ENCODE measurements at regions not wholly inside any gene's neighbourhood (a gene's known extent, or its start where the extent isn't known, plus 50 kb on each side); places are given as distances from the start of the nearest gene placed in this dataset.

GRCh38 chr15:39486621-39487457 is 94.0 kb upstream of the THBS1 start:
- in situ Hi-C loops (cut with HindIII; ENCODE audit: low pct_unique_long_range_greater_than_20kb, low sequenced_read_pairs) = no loop called here

DNA sequence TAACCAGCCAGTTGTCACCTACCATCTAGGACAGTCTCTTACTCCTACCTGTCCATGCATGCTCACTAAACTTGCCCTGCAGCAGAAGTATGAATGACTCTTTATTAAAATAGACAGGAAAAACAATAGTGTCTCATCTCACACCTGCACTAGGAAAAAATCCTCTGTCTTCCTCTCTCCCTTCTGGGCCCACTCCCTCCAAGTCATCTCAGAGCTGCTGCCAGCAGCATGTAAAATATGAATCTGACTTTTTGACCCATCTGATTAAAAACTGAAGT is 93.5 kb upstream of the THBS1 start:
- no peak for DNase-seq (ENCODE audit: low read depth)
- in situ Hi-C loops (cut with HindIII; ENCODE audit: low pct_unique_long_range_greater_than_20kb, low sequenced_read_pairs) = no loop called here

More at GRCh38 chr15:39486621-39487457, 94.0 kb upstream of the THBS1 start:
- DNase-seq (ENCODE audit: low read depth) = no peak

DNA sequence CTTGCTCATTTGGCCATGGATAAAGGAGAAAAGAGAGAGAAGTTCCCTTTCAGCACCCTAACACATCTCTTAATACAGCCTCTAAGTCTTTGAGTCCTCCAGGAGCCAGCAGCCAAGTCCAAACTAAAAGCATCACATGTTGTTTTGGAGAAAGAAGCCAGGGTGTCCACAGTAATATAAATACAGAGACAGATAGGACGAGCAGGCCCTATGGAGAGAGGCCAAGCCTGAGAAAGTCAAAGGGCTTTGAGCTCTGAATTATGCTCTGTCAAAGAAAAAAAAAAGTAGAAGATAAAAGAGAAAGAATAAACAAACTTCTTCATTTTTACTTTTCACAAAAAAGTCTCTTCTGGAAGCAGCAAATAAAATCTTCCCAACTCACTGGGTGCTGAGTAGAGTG is 92.4 kb upstream of the THBS1 start:
- in situ Hi-C loops (cut with HindIII; ENCODE audit: low pct_unique_long_range_greater_than_20kb, low sequenced_read_pairs) = no loop called here
- no peak for DNase-seq (ENCODE audit: low read depth)

GRCh38 chr15:39488961-39489360 is 91.9 kb upstream of the THBS1 start:
- DNase-seq (ENCODE audit: low read depth) = no peak
- in situ Hi-C loops (cut with HindIII; ENCODE audit: low pct_unique_long_range_greater_than_20kb, low sequenced_read_pairs) = no loop called here

DNA sequence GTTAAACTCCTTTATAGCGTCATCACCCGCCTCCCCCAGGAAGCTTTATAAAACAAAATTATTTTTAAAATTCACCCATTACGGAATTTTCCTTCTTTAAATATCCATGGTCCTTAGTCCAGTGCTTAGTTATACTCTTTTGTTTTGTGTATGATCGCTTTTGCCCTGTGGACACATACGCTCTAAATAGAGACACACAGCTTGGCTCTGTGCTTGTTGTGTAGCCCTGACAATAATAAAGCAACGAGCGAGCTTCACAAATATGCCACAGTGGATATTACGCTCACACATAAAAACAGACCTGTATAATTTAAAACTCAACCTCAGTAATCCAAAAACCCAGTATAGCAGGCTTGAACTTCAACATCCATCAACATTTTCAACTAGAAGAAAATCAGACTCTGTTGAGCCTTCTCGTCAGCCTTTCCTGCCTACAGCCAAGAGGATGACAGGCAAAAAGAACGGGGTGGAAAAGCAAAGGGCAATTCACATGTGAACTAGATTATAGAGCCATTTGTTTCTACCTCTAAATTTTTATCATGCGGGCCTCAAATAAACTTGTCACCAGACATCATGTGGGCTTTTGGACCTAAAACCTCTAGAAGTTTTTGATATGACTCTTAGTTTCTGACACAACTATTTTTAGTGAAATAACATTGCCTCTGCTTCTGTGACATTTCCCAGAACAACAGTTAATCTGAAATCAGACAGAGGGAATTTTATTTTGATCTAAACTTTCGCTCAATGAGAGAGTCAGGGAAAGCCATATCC is 89.6 kb upstream of the THBS1 start:
- in situ Hi-C loops (cut with HindIII; ENCODE audit: low pct_unique_long_range_greater_than_20kb, low sequenced_read_pairs) = no loop called here
- no peak for DNase-seq (ENCODE audit: low read depth)

- in situ Hi-C loops (cut with HindIII; ENCODE audit: low pct_unique_long_range_greater_than_20kb, low sequenced_read_pairs) = no loop called here
- no peak for DNase-seq (ENCODE audit: low read depth)
Observed at GRCh38 chr15:39491886-39492490, 88.9 kb upstream of the THBS1 start.

GRCh38 chr15:39493424-39494067 is 87.3 kb upstream of the THBS1 start:
- in situ Hi-C loops (cut with HindIII; ENCODE audit: low pct_unique_long_range_greater_than_20kb, low sequenced_read_pairs) = no loop called here
- no peak for DNase-seq (ENCODE audit: low read depth)

GRCh38 chr15:39494462-39494861 is 86.4 kb upstream of the THBS1 start:
- DNase-seq (ENCODE audit: low read depth) = no peak
- in situ Hi-C loops (cut with HindIII; ENCODE audit: low pct_unique_long_range_greater_than_20kb, low sequenced_read_pairs) = no loop called here

GRCh38 chr15:39495871-39496840 is 84.7 kb upstream of the THBS1 start:
- in situ Hi-C loops (cut with HindIII; ENCODE audit: low pct_unique_long_range_greater_than_20kb, low sequenced_read_pairs) = no loop called here
- DNase-seq (ENCODE audit: low read depth) = no peak

- in situ Hi-C loops (cut with HindIII; ENCODE audit: low pct_unique_long_range_greater_than_20kb, low sequenced_read_pairs) = no loop called here
- DNase-seq (ENCODE audit: low read depth) = no peak
Observed at GRCh38 chr15:39497016-39497758, 83.7 kb upstream of the THBS1 start.

DNA sequence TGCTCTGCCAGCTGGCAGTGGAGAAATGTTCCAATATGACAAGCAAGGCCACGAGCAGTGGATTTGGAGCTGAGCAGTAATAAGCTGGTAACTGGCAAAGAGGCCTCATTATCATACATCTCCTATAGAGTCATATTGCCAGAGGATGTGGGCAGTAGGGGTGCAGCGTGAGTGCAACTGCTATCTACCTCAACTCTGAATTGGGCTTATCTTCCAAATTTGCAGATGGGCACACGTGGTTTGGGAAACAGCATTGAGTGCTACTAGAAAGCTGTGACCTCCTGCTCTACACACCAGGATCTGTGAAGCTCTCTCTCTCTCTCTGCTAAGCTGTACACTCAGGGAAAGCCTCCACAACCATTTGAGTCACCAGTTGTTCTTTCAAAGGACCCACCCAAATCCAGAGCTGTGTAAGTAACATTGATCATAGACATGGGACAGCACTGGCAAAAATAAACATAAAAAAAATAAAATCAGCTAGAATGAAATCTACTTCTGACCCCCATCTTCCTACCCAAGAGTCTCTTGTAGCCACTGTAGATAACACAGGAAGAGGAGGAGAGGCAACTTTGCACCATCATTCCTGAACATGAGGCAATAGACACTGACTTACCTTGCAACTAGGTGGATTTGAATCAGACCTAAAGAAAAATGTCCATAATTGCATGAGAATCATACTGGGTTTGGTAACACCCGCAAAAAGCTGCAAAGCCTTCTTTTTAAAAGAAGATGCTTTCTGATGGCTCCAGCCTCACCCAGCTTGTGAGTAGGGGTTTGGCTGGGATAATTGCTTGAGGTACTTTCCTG is 82.9 kb upstream of the THBS1 start:
- in situ Hi-C loops (cut with HindIII; ENCODE audit: low pct_unique_long_range_greater_than_20kb, low sequenced_read_pairs) = no loop called here

GRCh38 chr15:39498629-39499028 is 82.2 kb upstream of the THBS1 start:
- in situ Hi-C loops (cut with HindIII; ENCODE audit: low pct_unique_long_range_greater_than_20kb, low sequenced_read_pairs) = no loop called here
- no peak for DNase-seq (ENCODE audit: low read depth)

More for the DNA sequence above, 82.9 kb upstream of the THBS1 start:
- no peak for DNase-seq (ENCODE audit: low read depth)

DNA sequence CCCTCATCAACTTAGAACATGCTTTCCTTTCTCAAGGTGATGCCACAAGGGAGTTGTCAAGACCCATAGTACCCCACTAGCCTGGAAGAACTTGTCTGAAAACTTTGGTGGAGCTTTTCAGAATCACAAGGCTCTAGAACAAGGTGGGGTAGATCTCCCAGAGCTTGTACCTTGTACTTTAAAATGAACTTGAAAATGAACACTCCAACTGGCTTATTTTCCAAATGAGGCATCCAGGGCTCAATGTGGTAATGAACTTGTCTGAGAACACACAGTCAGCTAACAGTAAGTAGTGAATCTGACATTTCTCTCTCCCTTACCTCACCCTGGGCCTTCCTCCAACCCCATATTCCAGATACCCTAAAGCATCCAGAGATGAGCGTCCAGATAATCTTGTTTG is 81.8 kb upstream of the THBS1 start:
- no peak for DNase-seq (ENCODE audit: low read depth)
- in situ Hi-C loops (cut with HindIII; ENCODE audit: low pct_unique_long_range_greater_than_20kb, low sequenced_read_pairs) = no loop called here

GRCh38 chr15:39499681-39500080 is 81.2 kb upstream of the THBS1 start:
- in situ Hi-C loops (cut with HindIII; ENCODE audit: low pct_unique_long_range_greater_than_20kb, low sequenced_read_pairs) = no loop called here
- no peak for DNase-seq (ENCODE audit: low read depth)

DNA sequence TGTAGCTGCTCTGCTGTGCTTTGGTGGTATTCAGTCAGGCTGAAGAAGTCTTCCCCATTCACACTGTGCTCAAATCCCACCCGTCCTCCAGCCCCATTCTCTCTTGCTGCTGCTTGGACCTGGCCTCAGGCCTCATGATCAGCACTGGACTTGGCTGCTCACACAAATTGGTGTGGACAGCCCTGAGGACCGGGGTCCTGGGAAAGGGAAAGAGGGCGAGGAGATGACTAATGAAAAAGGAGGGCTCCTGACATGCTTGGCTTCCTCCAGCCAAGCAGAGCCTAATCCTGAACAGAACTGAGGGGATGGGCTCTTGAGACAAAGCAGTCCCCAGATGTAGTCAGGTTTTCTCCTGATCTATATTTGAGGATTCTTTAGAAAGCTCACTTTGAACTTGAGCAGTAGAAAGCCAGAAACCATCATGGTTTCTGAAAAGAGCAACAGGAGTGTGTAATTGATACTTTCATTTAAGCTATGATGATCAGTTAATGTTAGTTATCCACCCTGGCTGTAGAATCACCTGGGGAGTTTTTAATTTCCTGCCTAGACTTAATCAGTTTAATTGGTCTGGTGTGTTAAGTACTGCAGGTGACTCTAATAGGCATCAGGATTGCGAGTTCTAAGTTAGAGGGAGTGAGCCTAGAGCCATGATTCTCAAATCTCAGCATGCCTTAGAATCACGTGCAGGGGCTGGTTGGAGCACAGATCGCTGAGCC is 79.4 kb upstream of the THBS1 start:
- in situ Hi-C loops (cut with HindIII; ENCODE audit: low pct_unique_long_range_greater_than_20kb, low sequenced_read_pairs) = no loop called here
- peak; percentile 6 for DNase-seq (ENCODE audit: low read depth)

DNA sequence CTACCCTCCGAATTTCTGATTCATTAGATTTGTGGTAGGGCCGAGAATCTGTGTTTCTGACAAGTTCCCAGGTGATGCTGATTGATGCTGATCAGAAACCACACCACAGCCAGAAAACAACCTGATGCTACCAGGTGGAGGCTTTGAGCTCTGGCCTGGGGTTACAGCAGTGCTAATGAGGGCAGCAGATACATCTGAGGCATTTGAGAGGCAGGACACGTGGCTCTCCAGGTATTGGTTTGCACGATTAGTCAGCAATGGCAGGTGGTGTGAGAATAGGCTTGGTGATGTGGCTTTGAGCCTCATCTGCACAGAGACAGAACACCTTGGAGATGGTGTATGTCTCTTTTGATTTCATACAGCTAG is 78.8 kb upstream of the THBS1 start:
- in situ Hi-C loops (cut with HindIII; ENCODE audit: low pct_unique_long_range_greater_than_20kb, low sequenced_read_pairs) = no loop called here
- no peak for DNase-seq (ENCODE audit: low read depth)
